ENCODE measurements at regions not wholly inside any gene's neighbourhood (a gene's known extent, or its start where the extent isn't known, plus 50 kb on each side); places are given as distances from the start of the nearest gene placed in this dataset.

DNA sequence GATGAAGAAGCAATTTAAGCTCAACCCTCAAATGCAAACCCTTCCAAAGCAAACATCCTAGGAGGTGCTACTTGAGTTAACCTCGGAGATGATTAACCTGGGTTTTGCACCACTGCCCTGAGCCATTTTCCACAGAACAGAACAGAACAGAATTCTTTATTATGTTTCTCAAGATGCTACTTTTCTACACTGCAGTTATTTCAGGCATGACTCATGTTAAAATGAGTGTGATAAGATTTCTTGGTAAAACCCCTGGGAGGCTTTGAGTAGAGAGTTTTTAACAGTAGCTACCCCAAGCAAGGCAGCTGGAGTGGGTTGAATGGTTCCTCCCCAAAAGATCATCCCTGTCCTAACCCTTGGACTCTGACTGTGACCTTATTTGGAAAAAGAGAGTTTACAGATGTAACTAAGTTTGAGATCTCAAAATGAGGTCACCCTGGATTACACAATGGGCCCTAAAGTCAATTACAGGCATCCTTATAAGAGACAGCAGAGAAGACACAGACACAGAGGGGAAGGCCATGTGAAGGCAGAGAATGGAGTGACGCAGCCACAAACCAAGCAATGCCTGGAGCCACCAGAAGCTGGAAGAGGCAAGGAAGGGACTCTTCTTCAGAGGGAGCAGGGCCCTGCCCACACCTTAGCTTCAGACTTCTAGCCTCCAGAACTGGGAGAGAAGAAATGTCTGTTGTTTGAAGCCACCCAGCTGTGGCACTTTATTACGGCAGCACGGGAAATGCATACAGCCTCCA lies 153.4 kb downstream of the ETS2 start:
- TF ChIP-seq POLR2A (IDR thresholded peaks at IDR 0.05), result no peak
- TF ChIP-seq, protein P1, sequence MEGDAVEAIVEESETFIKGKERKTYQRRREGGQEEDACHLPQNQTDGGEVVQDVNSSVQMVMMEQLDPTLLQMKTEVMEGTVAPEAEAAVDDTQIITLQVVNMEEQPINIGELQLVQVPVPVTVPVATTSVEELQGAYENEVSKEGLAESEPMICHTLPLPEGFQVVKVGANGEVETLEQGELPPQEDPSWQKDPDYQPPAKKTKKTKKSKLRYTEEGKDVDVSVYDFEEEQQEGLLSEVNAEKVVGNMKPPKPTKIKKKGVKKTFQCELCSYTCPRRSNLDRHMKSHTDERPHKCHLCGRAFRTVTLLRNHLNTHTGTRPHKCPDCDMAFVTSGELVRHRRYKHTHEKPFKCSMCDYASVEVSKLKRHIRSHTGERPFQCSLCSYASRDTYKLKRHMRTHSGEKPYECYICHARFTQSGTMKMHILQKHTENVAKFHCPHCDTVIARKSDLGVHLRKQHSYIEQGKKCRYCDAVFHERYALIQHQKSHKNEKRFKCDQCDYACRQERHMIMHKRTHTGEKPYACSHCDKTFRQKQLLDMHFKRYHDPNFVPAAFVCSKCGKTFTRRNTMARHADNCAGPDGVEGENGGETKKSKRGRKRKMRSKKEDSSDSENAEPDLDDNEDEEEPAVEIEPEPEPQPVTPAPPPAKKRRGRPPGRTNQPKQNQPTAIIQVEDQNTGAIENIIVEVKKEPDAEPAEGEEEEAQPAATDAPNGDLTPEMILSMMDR (IDR thresholded peaks at IDR 0.05), result no peak

DNA sequence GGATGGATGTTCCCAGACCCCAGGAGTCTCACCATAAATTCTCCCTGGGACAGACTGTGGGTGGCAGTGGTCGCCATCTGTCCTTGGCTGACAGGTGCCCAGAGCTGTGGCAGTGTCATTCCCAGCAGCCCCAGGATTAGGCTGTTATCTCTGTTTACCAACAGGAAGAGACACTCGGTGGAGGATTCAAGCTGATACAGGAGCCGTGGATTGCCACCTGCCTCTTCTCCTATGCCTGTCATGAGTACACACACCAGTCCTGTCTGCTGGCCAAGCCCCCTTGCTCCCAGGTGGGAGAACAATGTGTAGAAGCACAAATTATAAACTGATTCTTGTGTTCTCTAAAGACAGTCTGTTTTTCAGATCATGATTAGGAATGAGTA lies 152.6 kb downstream of the ETS2 start:
- TF ChIP-seq, protein P1 (IDR thresholded peaks at IDR 0.05), result no peak
- no peak for TF ChIP-seq POLR2A (IDR thresholded peaks at IDR 0.05)
- peaks cover 8% of the 10 kb centered on the region for H3K4me1 ChIP-seq
- H3K27me3 ChIP-seq, result no peaks in the 10 kb centered on the region
- no peaks in the 10 kb centered on the region for H3K9me3 ChIP-seq
- no peak overlapping the region for H3K4me3 ChIP-seq
- intact Hi-C loops (cut with DNase I; ENCODE audit: low total_unique reads), result no loop called here
- DNase-seq, result no peak
- H3K27ac ChIP-seq, result no peak overlapping the region
- WGBS, 2 donors, result 81 to 89% methylated on average over 3 of the region's 3 CpGs
- H3K36me3 ChIP-seq (ENCODE audit: low read depth, missing control alignments), result no peaks in the 10 kb centered on the region

More for the DNA sequence above, 153.4 kb downstream of the ETS2 start:
- intact Hi-C loops (cut with DNase I; ENCODE audit: low total_unique reads), result no loop called here
- Histone ChIP-seq H3K36me3 (ENCODE audit: low read depth, missing control alignments) (no peaks in the 10 kb centered on the region), H3K27me3 (no peaks in the 10 kb centered on the region), H3K9me3 (no peaks in the 10 kb centered on the region), H3K4me3 (no peak overlapping the region), H3K27ac (no peak overlapping the region), H3K4me1 (peaks cover 8% of the 10 kb centered on the region)
- WGBS, 2 donors, result 75 to 85% methylated on average over 4 of the region's 4 CpGs
- peak; percentile 32 for DNase-seq

DNA sequence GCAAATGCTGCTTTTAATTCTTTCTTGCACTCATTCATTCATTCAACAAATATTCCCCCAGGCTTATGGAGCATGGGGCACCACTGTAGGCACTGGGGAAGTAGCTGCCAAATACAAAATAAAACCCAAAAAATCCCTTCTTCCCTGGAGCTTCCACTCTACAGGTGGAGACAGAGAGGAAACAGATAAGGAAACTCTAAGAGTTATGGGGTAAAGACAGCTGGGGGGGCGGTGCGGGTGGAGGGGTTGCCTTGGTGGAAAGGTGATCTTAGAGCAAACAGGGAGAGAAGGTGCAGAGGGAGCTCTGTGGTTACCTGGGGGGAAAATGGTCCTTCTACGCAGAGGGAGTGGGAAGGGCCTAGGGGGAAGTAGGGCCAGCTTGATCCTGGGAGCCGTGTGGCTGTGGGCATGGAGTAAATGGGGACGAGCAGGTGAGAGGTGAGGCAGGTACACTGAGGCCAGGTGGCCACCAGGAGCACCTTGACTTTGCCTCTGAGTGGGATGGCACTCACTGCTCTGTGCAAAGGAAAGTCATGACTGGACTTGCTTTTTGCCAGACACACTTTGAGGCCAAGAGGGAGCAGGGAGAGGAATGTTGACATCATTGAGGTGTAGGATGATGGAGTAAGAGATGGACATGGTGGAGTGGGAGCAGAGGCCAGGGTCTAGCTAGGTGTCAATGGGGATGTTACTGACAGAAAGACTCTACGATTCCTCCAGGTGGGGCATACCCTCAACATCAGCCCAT lies 152.0 kb downstream of the ETS2 start:
- no peak for DNase-seq
- Histone ChIP-seq H3K27me3 (no peaks in the 10 kb centered on the region), H3K4me1 (peaks cover 8% of the 10 kb centered on the region), H3K4me3 (no peak overlapping the region), H3K9me3 (no peaks in the 10 kb centered on the region), H3K27ac (no peak overlapping the region), H3K36me3 (ENCODE audit: low read depth, missing control alignments) (no peaks in the 10 kb centered on the region)
- TF ChIP-seq, protein P1 (IDR thresholded peaks at IDR 0.05), result no peak
- TF ChIP-seq POLR2A (IDR thresholded peaks at IDR 0.05), result no peak
- 64 to 67% methylated on average over 6 of the region's 6 CpGs for whole genome bisulfite sequencing, 2 donors
- intact Hi-C loops (cut with DNase I; ENCODE audit: low total_unique reads), result no loop called here

DNA sequence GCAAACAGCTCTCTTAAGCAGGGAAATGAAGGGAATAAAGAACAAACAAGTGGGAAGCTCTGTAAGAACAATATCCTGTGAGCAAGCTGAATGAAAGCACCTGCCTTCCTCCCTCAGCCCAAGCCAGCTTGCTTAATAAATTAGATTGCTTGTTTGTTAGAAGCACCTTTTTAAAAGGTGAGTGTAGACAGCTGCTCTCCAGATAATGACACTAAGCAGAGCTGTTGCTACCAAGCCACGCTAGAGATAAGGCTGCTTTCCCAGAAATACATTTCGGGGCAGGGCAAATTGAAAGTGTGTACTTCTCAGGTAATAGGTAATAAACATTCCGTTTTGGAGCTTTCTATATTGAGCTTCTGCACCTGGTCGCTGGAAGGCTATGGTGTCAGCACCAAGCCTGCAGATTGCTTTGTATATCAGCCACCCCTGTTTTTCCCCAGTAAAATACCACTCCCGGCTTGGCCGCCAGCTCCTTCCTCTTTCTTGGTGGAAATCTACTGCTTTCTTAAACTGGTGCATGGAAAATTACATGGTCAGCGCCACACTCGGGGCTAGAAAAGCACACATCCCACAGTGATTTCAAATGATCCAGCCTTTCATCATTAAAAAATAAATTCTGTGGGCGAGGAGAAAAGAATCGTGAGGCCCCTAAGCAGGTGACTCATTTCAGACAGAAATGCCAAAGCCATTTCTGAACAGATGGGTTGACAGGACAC lies 151.3 kb downstream of the ETS2 start:
- no peak for TF ChIP-seq POLR2A (IDR thresholded peaks at IDR 0.05)
- TF ChIP-seq, protein P1 (IDR thresholded peaks at IDR 0.05), result no peak
- intact Hi-C loops (cut with DNase I; ENCODE audit: low total_unique reads), result no loop called here
- H3K4me3 ChIP-seq, result no peak overlapping the region
- H3K27ac ChIP-seq, result no peak overlapping the region
- 71 to 83% methylated on average over 10 of the region's 10 CpGs for WGBS, 2 donors
- no peak for DNase-seq
- H3K27me3 ChIP-seq, result no peaks in the 10 kb centered on the region
- H3K36me3 ChIP-seq (ENCODE audit: low read depth, missing control alignments), result no peaks in the 10 kb centered on the region
- no peaks in the 10 kb centered on the region for H3K9me3 ChIP-seq
- H3K4me1 ChIP-seq, result peaks cover 8% of the 10 kb centered on the region
